ENCODE measurements at regions not wholly inside any gene's neighbourhood (a gene's known extent, or its start where the extent isn't known, plus 50 kb on each side); places are given as distances from the start of the nearest gene placed in this dataset.

DNA sequence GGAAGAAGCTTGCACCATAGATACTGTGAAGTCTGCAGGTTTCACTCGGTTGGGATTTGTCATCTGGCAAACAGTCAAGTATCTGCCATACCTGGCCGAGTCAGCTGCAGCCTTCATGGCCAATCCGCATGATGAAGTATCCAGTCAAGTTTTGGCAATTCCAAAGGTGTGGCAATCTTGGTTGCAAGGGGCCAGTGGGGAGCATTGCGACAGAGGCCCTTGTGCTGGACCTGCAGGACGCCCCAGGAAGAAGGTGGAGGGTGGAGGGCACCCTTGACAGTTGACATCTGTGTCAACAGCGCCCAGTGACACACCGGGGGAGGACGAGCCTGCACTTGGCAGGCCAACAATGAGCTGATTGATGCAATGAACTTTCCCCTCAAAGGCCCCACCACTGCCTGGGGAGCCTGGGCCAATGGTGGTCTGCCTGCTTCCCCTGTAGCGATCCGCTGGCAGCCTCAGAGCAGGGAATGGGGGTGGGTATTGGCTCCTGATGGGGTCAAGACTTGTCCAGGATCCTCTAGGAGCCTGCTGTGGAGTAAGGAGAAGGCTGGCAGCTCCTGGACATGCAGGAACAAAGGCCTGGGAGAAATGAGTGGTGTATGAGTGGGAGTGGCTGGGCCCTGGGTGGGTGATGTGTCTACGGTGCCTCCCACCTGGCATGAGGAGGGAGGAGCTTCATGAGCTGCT is 122.8 kb upstream of the PITX1 start (continued):
- TF ChIP-seq GZF1 (CRISPR knock-in tag; IDR thresholded peaks at IDR 0.05) (peak; percentile 61; the same call in 1 of the 2 replicates), RARA (CRISPR knock-in tag; IDR thresholded peaks at IDR 0.05) (peak; percentile 93), GATA4 (IDR thresholded peaks at IDR 0.05; ENCODE audit: borderline replicate concordance, low read depth) (peak; percentile 23; the same call in 1 of the 2 replicates), CC2D1A (CRISPR knock-in tag; IDR thresholded peaks at IDR 0.05) (no peak), SIN3B (IDR thresholded peaks at IDR 0.05; ENCODE audit: low read length) (no peak), HNRNPLL (IDR thresholded peaks at IDR 0.05; ENCODE audit: low read depth, low read length, poor library complexity, severe bottlenecking) (peak; percentile 19), ZNF775 (CRISPR knock-in tag; IDR thresholded peaks at IDR 0.05; ENCODE audit: borderline replicate concordance) (no peak), GATAD2A (CRISPR knock-in tag; IDR thresholded peaks at IDR 0.05) (peak; percentile 99), MLLT10 (CRISPR knock-in tag; IDR thresholded peaks at IDR 0.05) (no peak), ISX (CRISPR knock-in tag; conservative IDR thresholded peaks at IDR 0.05) (no peak), ATAD3A (CRISPR knock-in tag; IDR thresholded peaks at IDR 0.05) (no peak), ZNF17 (CRISPR knock-in tag; IDR thresholded peaks at IDR 0.05) (no peak), AHR (CRISPR knock-in tag; IDR thresholded peaks at IDR 0.05) (peak; percentile 83), SYNCRIP (IDR thresholded peaks at IDR 0.05; ENCODE audit: insufficient read depth, low read depth, low read length) (no peak)
- TF ChIP-seq, protein P1, sequence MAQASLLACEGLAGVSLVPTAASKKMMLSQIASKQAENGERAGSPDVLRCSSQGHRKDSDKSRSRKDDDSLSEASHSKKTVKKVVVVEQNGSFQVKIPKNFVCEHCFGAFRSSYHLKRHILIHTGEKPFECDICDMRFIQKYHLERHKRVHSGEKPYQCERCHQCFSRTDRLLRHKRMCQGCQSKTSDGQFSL (CRISPR knock-in tag; IDR thresholded peaks at IDR 0.05) = no peak
- TF ChIP-seq, protein P2, sequence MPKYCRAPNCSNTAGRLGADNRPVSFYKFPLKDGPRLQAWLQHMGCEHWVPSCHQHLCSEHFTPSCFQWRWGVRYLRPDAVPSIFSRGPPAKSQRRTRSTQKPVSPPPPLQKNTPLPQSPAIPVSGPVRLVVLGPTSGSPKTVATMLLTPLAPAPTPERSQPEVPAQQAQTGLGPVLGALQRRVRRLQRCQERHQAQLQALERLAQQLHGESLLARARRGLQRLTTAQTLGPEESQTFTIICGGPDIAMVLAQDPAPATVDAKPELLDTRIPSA (CRISPR knock-in tag; IDR thresholded peaks at IDR 0.05; ENCODE audit: borderline replicate concordance) = no peak
- TF ChIP-seq, protein P3, sequence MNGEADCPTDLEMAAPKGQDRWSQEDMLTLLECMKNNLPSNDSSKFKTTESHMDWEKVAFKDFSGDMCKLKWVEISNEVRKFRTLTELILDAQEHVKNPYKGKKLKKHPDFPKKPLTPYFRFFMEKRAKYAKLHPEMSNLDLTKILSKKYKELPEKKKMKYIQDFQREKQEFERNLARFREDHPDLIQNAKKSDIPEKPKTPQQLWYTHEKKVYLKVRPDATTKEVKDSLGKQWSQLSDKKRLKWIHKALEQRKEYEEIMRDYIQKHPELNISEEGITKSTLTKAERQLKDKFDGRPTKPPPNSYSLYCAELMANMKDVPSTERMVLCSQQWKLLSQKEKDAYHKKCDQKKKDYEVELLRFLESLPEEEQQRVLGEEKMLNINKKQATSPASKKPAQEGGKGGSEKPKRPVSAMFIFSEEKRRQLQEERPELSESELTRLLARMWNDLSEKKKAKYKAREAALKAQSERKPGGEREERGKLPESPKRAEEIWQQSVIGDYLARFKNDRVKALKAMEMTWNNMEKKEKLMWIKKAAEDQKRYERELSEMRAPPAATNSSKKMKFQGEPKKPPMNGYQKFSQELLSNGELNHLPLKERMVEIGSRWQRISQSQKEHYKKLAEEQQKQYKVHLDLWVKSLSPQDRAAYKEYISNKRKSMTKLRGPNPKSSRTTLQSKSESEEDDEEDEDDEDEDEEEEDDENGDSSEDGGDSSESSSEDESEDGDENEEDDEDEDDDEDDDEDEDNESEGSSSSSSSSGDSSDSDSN (CRISPR knock-in tag; IDR thresholded peaks at IDR 0.05) = peak; percentile 62
- TF ChIP-seq, protein P4, sequence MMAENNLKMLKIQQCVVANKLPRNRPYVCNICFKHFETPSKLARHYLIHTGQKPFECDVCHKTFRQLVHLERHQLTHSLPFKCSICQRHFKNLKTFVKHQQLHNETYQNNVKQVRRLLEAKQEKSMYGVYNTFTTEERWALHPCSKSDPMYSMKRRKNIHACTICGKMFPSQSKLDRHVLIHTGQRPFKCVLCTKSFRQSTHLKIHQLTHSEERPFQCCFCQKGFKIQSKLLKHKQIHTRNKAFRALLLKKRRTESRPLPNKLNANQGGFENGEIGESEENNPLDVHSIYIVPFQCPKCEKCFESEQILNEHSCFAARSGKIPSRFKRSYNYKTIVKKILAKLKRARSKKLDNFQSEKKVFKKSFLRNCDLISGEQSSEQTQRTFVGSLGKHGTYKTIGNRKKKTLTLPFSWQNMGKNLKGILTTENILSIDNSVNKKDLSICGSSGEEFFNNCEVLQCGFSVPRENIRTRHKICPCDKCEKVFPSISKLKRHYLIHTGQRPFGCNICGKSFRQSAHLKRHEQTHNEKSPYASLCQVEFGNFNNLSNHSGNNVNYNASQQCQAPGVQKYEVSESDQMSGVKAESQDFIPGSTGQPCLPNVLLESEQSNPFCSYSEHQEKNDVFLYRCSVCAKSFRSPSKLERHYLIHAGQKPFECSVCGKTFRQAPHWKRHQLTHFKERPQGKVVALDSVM (CRISPR knock-in tag; IDR thresholded peaks at IDR 0.05) = 0 out of 2 replicates have a peak, but pooled peaks have one; percentile 33
- TF ChIP-seq, protein P5, sequence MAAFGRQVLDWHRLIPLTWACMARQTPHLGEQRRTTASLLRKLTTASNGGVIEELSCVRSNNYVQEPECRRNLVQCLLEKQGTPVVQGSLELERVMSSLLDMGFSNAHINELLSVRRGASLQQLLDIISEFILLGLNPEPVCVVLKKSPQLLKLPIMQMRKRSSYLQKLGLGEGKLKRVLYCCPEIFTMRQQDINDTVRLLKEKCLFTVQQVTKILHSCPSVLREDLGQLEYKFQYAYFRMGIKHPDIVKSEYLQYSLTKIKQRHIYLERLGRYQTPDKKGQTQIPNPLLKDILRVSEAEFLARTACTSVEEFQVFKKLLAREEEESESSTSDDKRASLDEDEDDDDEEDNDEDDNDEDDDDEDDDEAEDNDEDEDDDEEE (CRISPR knock-in tag; IDR thresholded peaks at IDR 0.05) = peak; percentile 30; the same call in 1 of the 2 replicates
- TF ChIP-seq, protein P6, sequence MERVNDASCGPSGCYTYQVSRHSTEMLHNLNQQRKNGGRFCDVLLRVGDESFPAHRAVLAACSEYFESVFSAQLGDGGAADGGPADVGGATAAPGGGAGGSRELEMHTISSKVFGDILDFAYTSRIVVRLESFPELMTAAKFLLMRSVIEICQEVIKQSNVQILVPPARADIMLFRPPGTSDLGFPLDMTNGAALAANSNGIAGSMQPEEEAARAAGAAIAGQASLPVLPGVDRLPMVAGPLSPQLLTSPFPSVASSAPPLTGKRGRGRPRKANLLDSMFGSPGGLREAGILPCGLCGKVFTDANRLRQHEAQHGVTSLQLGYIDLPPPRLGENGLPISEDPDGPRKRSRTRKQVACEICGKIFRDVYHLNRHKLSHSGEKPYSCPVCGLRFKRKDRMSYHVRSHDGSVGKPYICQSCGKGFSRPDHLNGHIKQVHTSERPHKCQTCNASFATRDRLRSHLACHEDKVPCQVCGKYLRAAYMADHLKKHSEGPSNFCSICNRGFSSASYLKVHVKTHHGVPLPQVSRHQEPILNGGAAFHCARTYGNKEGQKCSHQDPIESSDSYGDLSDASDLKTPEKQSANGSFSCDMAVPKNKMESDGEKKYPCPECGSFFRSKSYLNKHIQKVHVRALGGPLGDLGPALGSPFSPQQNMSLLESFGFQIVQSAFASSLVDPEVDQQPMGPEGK (CRISPR knock-in tag; IDR thresholded peaks at IDR 0.05) = peak; percentile 100

Measured in HepG2 (cell line).